NCI-H460 (cell line): ENCODE measurements at regions not wholly inside any gene's neighbourhood (a gene's known extent, or its start where the extent isn't known, plus 50 kb on each side); places are given as distances from the start of the nearest gene placed in this dataset.
"Not testable (repeated sequence)": the region's sequence is repeated elsewhere in the genome, so short reads cannot be mapped to it uniquely, and the experiment has no call there.

ENCODE experiments used
- DNase-seq: peaks from one replicate; pipeline ENCODE4 v3.0.0-alpha.2; 2016; ENCODE audit warnings: low read depth; ENCODE audit errors: extremely low read depth

DNA sequence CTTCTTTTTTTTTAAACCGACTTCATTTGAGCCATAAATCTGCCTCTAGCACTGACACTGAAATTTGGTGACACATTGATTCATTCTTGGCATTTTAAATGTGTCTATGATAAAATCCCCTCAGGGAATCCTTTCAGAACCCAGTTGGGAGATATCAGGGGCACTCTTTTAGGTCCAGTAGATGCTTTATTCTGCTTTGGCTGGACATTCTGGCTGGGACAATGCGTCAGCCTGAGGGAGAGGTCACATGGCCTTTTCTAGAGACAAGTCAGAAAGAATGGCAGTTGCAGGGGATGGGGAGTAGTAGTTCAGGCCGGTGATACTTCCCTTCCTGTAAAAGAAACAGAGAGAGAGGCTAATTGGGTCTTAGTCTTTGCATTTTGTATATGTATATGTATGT lies 63.1 kb downstream of the TRIM43 start:
- not testable (repeated sequence) for DNase-seq

DNA sequence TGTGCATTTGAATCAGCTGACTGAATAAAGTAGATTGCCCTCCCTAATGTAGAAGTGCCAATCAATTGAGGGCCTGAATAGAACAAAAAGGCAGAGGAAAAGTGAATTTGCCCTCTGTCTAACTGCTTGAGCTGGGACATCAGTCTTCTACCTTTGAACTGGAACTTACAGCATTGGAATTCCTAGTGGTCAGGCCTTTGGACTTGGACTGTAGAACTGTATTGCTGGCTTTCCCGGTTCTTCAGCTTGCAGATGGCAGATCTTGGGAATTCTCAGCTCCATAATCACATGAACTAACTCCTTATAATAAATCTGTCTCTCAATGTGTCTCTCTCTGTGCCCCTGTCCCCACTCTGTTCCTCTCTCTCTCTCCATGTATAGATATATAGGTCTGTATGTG lies 64.8 kb downstream of the TRIM43 start:
- DNase-seq = not testable (repeated sequence)

DNA sequence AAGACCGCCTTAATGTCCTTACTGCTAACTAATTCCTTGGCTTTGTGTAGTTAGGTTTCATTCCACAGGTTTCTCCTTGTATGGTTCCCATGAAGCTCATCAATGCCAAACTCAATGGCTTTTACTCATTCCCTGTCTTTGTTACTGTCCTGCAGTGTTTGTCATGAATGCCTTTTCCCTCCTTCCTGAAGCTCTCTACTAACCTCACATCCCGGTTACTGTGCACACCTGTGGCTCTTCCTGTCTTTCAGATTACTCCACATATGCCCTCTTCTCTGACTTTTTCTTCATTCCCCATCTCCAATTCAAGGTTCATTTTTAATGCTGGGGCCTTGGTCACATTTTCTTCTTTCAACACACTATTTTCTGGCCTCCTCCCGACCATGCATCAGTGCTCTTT lies 66.1 kb downstream of the TRIM43 start:
- DNase-seq = not testable (repeated sequence)

DNA sequence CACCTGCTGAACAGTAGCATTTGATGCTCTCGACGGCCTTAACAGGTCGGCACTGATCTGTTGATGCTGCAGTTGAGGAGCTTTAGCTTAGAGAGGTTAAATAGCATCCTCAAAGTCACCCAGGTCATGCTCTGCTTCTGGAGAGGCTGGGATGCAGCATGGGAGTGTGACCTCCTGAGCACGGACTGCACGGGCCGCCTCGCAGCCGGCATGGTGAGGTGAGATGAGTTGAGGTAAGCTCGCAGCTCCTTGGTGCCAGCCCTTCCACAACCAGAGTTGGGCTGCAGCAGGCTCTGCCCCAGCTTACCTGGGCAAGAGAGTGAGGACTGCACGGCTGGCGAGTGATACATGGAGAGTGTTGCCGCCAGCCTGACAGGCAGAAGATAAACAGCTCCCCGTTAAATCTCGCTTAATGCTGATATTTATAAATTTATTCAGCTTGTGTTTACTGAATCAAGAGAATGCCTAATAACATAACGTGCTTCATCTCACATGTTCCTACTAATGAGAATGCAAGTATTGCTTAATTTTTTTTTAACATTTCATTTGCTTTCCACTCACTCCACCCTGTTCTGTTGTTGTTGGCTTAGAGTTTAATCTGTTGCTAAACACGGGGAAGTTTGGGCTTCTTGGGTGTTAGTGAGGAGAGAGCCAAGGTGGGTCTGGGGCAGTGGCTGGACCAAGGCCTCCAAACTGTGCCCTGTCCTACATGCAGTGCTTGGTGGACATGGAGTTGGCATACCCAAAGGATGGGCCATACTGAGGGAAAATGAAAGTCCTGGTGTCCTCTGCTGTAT lies 69.2 kb downstream of the TRIM43 start:
- DNase-seq = not testable (repeated sequence)

DNA sequence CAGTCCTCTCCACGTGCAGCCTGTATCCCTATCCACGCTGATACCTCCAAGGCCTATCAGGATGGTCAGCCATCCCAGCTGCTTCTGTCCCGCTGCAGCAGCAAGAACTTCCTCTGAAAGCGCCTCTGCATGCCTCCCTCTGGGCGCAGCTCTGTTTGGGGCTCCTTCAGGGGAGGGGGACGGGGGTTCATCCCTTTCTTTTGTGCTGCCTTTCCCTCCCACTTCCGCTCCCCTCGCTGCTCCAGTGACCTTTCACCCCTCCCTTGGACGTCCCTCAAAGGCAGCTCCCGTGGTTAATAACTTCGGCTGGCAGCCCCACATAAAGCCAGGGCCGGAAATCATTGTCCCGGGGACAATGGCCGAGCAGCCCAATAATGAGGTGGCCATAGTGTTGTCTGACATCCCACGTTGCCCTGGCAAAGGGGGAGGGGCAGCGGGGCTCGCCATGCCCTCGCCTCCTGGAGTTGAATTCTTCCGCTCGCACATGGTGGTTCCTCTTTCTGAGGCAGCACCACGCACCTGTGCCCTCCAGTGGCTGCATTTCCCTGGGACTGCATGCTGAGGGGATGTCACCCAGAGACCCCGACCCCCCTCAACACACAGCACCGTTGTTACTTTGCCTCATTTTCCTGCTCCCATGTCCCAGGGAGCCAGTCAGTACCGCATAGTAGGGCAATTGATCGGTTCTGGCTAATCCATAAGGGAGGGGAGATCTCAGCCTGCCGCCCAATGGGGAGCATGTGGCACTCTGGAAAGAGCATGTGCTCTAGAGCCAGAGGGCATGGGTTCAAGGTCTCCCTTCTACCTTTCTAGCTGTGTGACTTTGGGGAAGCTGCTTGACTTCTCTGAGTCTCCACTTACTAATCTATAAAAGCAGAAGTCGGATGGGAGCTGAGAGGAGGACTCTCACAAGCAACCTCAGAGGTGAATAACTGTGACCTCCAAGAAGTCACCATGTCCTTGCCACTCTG lies 72.0 kb downstream of the TRIM43 start:
- DNase-seq = not testable (repeated sequence)

DNA sequence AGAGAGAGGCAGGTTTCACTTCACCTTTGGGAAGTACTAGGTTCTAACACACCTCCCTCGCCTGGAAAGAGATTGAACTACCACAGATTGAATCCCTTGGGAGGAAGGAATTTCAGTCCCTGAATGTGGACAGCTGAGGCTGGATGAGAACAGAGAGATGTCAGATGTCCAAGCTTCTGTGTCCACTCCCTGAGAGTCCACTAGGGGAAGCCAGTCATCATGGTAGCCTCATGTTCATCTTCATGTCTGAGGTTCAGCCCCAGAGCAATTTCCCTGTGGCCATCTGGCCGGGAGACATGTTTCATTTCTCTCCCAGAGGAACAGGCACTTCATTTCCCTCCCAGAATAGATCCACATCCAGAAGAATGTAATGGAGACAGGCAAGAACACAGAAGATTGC lies 74.8 kb downstream of the TRIM43 start:
- DNase-seq = not testable (repeated sequence)

DNA sequence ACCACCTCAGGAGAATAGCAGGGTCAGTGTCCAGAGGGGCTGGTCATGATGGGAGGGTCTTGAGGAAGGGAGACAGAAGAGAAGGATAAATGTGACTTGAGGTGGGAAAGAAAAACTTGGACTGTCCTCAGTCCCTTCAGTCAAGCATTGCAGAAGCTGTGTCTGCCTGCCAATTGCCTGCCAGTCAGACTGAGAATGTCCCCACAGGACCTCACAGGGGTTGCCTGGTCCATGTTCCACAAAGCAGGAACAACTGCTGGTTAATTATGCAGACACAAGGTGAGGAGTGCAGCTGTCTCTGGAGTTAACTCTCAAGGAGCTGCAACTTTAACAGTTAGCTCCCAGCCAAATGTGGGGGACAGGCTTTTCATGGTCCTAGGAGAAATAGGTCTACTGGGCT lies 75.7 kb downstream of the TRIM43 start:
- DNase-seq = no peak

DNA sequence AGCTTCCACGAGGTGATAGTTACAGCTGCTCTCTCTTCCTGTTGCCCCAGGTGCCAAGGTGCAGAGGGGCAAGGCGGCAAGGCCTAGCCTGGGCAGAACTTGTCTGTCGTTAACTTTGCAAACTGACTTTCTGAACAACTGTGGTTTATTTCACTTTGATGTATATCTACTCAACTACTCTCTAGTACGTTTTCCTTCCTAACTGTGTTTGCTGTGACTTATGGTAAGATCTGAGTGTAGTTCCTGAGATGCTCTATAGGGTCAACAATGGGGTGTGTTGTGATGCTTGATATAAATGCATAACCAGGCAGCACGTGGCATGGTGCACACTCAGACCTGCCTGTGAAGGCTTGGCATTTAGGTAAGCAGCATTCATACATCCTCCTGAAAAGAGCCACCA lies 77.1 kb downstream of the TRIM43 start:
- not testable (repeated sequence) for DNase-seq

DNA sequence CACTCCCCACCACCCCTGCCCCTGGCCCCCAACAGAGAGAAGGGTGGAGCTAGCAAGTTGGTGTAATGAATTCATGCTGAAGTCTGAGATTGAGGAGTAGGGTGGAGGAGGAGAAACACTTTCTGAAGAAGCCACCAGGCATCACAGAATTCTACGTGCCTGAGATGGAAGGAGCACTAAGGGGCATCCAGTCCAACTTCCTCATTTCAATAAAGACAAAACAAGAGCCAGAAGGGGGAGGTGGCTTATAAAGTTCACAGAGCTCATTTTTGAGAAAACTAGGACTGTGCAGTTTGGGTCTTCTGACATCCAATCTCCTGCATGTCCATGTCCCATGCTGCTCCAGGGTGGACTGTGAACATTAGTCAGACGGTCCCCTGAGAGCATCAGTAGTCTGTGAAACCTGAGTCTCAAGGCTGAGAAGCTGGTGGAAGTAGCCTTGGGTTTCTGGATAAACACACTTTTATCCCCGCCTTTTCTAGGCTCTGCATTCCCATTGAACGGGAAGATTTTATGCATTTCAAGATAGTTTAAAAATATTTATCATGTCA lies 77.7 kb downstream of the TRIM43 start:
- DNase-seq = no peak

DNA sequence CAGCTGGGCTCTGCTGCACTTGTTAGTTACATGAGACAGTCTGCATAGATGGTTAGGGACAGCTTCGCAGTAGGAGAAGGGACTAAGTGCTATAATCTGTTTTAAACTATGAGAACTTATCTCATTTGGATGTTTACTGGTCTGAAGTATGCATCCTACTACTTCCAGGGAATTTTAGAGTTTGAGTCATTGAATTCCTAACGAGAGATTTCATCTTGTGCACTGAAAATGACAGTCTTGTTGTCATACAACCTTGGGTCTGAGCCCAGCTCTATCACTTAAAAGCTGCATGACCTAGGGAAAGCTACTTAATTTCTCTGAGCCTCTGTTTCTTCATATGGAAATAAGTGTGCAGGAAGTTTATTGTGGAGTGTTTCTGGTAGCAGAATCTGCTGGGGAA lies 78.4 kb downstream of the TRIM43 start:
- DNase-seq = no peak

DNA sequence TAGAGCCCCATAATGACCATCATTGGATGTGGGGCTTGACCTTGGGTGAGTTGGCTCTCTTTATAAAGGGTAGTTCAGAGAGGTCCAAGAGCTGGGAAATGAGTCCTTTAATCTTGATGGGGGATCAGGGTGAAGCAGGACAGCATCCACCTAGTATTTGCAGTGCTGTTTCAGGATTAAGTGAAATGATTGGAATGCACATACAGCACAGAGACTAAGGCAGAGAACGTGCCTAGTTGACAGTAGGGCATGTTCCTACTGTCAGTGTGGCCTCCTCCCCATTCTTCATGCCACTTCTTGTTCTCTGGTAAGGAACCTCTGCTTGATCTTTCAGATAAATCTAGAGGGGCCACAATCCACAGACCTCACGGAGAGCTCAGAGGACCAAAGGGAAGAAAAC lies 78.9 kb downstream of the TRIM43 start:
- no peak for DNase-seq

DNA sequence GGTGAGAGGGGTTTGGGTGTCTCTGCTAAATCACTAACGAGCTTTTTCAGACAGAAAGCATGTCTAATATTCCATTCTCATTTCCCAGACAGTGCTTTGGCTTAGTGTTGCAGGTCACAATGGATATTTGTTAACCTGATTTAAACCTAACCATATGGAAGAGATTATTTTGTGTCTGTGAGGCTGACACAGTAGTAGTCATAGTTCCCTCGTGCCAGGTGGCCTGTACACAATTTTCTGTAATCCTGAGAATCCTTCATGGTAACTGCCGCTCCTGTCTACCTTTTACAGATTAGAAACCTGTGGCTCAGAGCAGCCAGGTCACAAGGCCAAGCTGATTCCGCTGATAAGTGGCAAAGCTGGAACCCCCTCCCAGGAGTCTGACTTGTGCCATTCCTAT lies 79.4 kb downstream of the TRIM43 start:
- DNase-seq = not testable (repeated sequence)

DNA sequence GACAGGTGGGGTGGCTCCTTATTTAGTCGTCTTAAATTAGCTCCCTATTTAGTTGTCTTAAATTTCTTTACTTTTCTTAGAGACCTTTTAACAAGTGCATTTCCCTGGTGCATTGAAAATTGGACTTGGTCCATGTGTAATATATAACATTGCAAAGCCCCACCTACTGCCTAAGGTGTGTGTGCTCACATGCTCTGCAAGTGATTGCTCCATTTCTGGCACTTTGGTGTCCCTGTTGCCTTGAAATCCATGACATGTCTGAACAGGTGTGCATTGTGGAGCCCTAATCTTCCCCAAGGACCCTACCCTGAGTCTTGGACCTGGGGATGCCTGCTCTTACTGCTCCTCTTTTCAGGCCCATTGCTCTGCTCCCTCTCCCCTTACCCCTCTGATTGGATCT lies 80.2 kb downstream of the TRIM43 start:
- not testable (repeated sequence) for DNase-seq

DNA sequence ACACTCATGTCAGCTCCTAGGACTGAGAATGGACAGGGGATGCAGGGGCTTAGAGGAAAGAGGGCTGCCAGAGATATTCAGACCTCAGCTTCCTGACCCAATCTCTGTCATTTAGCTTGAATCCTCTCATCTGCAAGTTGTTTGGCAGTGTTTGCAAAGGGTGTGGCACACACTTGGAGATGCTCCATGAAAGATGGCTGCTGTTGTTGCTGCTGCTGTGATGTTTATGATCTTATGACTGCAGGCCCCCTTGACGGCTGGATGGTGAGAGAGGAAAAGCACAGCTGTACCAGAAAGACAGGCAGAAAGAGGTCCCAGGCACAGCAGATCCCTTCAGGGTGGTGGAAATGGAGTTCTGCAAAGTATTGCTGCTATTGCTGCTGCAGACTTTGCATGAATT lies 80.7 kb downstream of the TRIM43 start:
- DNase-seq = not testable (repeated sequence)

DNA sequence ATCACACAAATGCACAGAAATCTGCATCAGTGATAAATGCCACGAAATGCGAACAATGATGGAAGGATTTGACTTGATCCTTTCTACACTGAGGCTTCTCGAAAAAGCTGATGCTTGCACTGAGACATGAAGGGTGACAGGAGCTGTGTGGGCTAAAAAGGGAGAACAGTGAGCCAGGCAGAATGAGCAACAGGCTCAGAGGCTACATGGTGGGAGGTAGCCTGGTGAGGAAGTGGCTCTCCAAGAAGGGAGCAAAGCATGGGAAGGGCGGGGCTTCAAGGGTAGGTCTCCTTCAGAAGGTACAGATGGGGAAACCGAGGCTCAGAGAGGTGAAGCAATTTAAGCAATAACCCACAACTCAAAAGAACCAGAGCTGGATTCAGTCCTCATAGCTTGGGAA lies 82.4 kb downstream of the TRIM43 start:
- no peak for DNase-seq

DNA sequence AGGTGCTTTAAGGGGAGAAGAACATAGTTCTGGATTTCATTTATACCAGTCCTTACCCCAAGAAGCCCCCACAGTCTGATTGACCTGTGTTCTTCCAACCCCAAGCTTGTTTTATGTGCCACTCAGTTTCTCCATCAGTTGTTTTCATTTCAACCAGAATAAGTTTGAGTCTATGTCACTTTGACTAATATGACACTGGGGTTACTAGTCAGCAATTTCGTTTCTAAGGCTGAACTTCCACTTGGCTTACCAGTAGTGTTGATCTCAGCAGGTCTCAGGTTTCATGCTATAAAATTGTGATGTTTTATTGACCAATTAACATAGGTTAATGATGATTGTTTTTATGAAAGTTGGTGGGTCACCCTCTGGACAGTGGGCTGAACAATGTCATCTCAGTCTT lies 84.8 kb downstream of the TRIM43 start:
- not testable (repeated sequence) for DNase-seq

DNA sequence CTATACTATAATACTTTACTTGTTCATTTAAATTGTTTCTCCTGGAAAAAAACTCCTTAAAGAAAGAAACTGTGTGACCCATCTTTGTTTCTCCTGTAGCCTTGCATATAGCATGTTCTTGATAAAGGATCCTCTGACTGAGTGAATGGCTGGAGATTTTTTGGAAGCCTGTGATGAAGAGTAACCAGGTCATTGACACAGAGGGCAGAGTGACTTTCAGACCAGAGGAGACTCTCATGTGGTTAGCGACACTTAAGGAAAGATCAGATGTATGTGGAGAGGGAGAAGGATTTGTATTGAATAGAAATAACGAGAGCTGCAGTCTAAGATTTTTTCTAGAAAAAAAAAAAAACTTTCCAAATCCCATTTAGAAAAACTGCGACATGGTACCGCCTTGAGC lies 85.5 kb downstream of the TRIM43 start:
- no peak for DNase-seq

DNA sequence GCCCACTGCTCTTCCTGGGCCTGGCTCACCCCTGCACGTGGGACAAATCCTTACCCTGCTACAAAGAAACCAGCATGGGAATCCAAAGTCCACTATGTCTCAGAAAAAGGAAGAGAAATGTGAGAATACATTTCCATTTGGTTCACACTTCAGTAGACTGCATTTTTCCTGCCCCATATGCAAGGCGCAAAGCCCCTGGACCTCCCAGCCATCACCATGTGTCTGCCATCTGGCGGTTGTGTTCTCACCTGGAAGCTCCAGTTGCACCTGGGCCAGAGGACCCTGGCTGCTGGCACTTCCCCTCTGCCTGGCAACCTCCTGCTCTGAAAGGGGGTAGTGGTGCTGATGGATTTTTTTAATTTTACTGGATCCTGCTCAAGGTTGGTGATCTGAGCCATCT lies 86.0 kb downstream of the TRIM43 start:
- not testable (repeated sequence) for DNase-seq

DNA sequence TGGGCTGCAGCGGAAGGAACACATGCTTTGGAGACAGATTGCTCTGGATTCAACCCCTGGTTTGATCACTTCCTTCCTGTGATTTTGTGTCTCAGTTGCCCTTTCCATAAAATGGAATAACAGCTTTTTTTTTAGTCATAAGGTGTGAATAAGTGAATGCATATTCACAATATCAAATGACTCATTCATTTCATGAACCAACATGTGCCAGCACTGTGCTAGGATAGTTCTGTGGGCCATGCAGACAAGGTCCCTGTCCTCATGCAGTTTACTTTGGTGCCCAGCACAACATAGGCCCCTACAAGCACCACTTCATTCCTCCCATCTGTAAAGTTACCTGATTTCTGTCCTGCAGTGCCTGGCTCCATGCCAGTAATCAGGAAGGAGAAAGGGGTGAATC lies 89.4 kb downstream of the TRIM43 start:
- DNase-seq = not testable (repeated sequence)

DNA sequence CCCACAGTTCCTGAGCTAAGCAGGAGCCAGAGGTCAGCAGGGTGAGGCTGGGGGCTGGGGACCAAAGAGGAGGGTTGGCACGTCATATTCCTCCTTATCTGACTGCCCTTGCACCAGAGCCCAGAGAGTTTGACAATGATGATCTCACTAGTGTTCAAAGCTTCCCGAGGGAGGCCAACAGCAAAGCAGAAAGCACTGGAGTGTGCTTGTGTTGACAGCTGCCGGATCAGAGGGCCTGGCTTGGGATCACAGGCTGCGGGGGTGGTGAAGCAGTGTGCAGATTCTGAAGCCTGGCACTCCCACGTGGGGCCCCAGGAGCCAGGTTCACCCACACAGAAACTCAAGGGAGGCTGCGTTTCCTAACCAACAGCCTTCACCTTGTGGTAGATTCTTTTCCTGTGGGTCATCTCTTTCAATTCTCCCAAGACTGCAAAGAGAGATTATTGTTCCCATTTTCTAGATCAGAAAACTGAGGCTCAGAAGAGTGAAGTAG lies 89.8 kb downstream of the TRIM43 start:
- DNase-seq = not testable (repeated sequence)

DNA sequence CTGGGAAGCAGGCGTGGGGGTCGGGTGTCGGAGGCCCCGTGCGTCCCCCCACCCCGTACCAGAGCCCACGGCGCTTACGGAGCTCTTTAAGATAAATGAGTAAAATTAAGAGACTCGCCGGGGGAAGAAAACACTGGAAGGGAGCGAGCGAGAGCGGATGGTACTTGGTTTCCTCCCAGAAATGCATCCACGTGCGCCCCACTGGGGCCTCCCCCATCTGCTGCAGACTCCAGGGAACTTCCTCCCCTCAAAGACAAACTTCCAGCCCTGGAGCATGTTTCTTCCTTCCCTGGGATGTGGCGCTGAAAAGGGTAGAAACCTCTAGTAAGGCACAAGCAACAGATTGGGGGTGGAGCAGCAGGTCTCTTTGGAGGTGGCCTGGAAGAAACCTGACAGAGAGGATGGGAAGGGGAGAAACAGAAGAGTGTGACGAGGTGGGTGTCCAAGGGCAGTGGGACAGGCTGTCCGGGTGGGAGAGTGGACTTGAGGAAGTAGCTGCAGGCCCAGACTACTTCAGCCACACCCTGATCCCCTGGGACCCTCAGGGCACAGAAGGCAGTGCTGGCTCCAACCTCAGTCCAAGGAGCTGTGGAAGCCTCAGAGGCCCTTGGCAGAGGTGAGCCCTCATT lies 91.2 kb downstream of the TRIM43 start:
- not testable (repeated sequence) for DNase-seq
